Mesenteric fat pad (tissue), 1 donor: ENCODE measurements at regions not wholly inside any gene's neighbourhood (a gene's known extent, or its start where the extent isn't known, plus 50 kb on each side); places are given as distances from the start of the nearest gene placed in this dataset.

Experiments used
- DNase-seq: peaks from one replicate; pipeline ENCODE4 v3.0.0-alpha.2; 2020; ENCODE audit warnings: low spot score
- donor health status: DM: yes; HTN: yes; CAD: no.

- no peak for DNase-seq
These were observed 919.8 kb downstream of the CENPC start for GRCh38 chr4:66625480-66625879.

GRCh38 chr4:66613591-66613990 is 931.7 kb downstream of the CENPC start:
- DNase-seq, result no peak

- DNase-seq, result no peak
These were observed 936.3 kb downstream of the CENPC start for GRCh38 chr4:66609014-66609413.

- DNase-seq, result no peak
These were observed 936.6 kb upstream of the EPHA5 start for GRCh38 chr4:66606908-66607307.

GRCh38 chr4:66606215-66606614 is 935.9 kb upstream of the EPHA5 start:
- no peak for DNase-seq

- DNase-seq, result no peak
These were observed 933.9 kb upstream of the EPHA5 start for GRCh38 chr4:66604192-66604591.

- DNase-seq, result no peak
These were observed 932.3 kb upstream of the EPHA5 start for GRCh38 chr4:66602622-66603021.

GRCh38 chr4:66591968-66592367 is 921.7 kb upstream of the EPHA5 start:
- DNase-seq, result no peak

GRCh38 chr4:66590488-66591215 is 920.4 kb upstream of the EPHA5 start:
- no peak for DNase-seq

GRCh38 chr4:66589183-66589582 is 918.9 kb upstream of the EPHA5 start:
- DNase-seq, result no peak

GRCh38 chr4:66585767-66586166 is 915.5 kb upstream of the EPHA5 start:
- no peak for DNase-seq

- DNase-seq, result no peak
These were observed 907.6 kb upstream of the EPHA5 start for GRCh38 chr4:66577922-66578321.

- no peak for DNase-seq
These were observed 904.9 kb upstream of the EPHA5 start for GRCh38 chr4:66575008-66575696.

- DNase-seq, result no peak
These were observed 904.1 kb upstream of the EPHA5 start for GRCh38 chr4:66574145-66574978.

GRCh38 chr4:66572949-66573348 is 902.7 kb upstream of the EPHA5 start:
- no peak for DNase-seq

GRCh38 chr4:66571145-66571695 is 900.9 kb upstream of the EPHA5 start:
- DNase-seq, result no peak

GRCh38 chr4:66569228-66569627 is 898.9 kb upstream of the EPHA5 start:
- no peak for DNase-seq

- DNase-seq, result no peak
These were observed 898.1 kb upstream of the EPHA5 start for GRCh38 chr4:66568431-66568830.

- DNase-seq, result no peak
These were observed 897.7 kb upstream of the EPHA5 start for GRCh38 chr4:66568001-66568400.

GRCh38 chr4:66567551-66567950 is 897.3 kb upstream of the EPHA5 start:
- no peak for DNase-seq

GRCh38 chr4:66565801-66566200 is 895.5 kb upstream of the EPHA5 start:
- no peak for DNase-seq
